Tibial nerve (tissue), 3 donors: ENCODE measurements at regions not wholly inside any gene's neighbourhood (a gene's known extent, or its start where the extent isn't known, plus 50 kb on each side); places are given as distances from the start of the nearest gene placed in this dataset.

Source experiments
- POLR2A ChIP-seq, 2 donors: fragments of 450-650 bp; IDR thresholded peaks; one replicate each; pipeline ENCODE4 v1.6.1; 2017; ENCODE audit warnings: antibody characterized with exemption in 2 of 2, mild to moderate bottlenecking in 2 of 2, moderate library complexity in 2 of 2
- TF ChIP-seq, protein P1 (sequence below), 5 experiments: fragments of 200-600 bp in 3 of 5; fragments of 450-650 bp in 2 of 5; sonication (generic) in 3 of 5; IDR thresholded peaks; one replicate each; pipeline ENCODE4 v1.5.1; 2016 to 2019; ENCODE audit warnings: antibody characterized with exemption in 5 of 5, mild to moderate bottlenecking in 3 of 5, moderate library complexity in 2 of 5

GRCh38 chr18:78156466-78156865 lies 823.2 kb upstream of the SALL3 start:
- TF ChIP-seq POLR2A (IDR thresholded peaks at IDR 0.05) = no peak
- TF ChIP-seq, protein P1, sequence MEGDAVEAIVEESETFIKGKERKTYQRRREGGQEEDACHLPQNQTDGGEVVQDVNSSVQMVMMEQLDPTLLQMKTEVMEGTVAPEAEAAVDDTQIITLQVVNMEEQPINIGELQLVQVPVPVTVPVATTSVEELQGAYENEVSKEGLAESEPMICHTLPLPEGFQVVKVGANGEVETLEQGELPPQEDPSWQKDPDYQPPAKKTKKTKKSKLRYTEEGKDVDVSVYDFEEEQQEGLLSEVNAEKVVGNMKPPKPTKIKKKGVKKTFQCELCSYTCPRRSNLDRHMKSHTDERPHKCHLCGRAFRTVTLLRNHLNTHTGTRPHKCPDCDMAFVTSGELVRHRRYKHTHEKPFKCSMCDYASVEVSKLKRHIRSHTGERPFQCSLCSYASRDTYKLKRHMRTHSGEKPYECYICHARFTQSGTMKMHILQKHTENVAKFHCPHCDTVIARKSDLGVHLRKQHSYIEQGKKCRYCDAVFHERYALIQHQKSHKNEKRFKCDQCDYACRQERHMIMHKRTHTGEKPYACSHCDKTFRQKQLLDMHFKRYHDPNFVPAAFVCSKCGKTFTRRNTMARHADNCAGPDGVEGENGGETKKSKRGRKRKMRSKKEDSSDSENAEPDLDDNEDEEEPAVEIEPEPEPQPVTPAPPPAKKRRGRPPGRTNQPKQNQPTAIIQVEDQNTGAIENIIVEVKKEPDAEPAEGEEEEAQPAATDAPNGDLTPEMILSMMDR (IDR thresholded peaks at IDR 0.05) = no peak
